ENCODE measurements at regions not wholly inside any gene's neighbourhood (a gene's known extent, or its start where the extent isn't known, plus 50 kb on each side); places are given as distances from the start of the nearest gene placed in this dataset.

DNA sequence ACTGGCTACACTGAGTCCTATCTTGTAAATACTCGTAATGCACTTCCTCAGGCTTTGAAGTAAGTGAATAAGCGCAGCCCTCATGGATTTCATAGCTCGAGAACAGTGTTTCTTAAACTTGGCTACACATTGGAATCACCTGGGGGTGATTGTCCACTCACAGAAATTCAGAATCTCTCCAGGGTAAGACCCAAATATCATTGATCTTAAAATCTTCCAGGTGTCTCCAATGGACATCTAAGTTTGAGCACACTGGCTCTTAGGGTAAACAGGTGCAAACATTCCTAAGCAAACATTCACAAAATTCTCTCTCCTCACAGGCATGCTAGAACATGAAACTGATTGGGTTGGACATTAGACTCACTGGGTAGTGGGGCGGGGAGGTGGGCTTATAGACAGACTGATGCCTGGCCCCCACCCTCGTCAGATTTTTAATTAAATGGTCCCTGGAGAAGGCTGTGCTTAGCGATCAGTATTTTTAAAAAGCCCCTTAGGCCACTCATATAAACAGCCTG is 279.7 kb upstream of the TBL1XR1 start:
- Histone ChIP-seq H3K27me3 (ENCODE audit: insufficient read depth, low read length) (no peaks in the 10 kb centered on the region), H3K9me3 (ENCODE audit: insufficient read depth, low read depth, low read length) (no peaks in the 10 kb centered on the region), H3K4me1 (ENCODE audit: insufficient read depth, low read length) (no peaks in the 10 kb centered on the region), H3K27ac (ENCODE audit: low read length) (no peak overlapping the region), H3K4me3 (ENCODE audit: low read length) (no peak overlapping the region), H3K9ac (ENCODE audit: low read depth, low read length) (no peak overlapping the region), H3K36me3 (ENCODE audit: insufficient read depth, low read depth, low read length) (no peaks in the 10 kb centered on the region)

- no peaks in the 10 kb centered on the region for H3K4me1 ChIP-seq (ENCODE audit: insufficient read depth, low read length)
- no peaks in the 10 kb centered on the region for H3K27me3 ChIP-seq (ENCODE audit: insufficient read depth, low read length)
- no peak overlapping the region for H3K9ac ChIP-seq (ENCODE audit: low read depth, low read length)
- no peak overlapping the region for H3K4me3 ChIP-seq (ENCODE audit: low read length)
- no peaks in the 10 kb centered on the region for H3K9me3 ChIP-seq (ENCODE audit: insufficient read depth, low read depth, low read length)
- H3K36me3 ChIP-seq (ENCODE audit: insufficient read depth, low read depth, low read length), result no peaks in the 10 kb centered on the region
- H3K27ac ChIP-seq (ENCODE audit: low read length), result no peak overlapping the region
Observed at GRCh38 chr3:177478170-177478867, 281.0 kb upstream of the TBL1XR1 start.

GRCh38 chr3:177479630-177480029 is 282.3 kb upstream of the TBL1XR1 start:
- Histone ChIP-seq H3K27me3 (ENCODE audit: insufficient read depth, low read length) (no peaks in the 10 kb centered on the region), H3K9ac (ENCODE audit: low read depth, low read length) (no peak overlapping the region), H3K4me1 (ENCODE audit: insufficient read depth, low read length) (no peaks in the 10 kb centered on the region), H3K9me3 (ENCODE audit: insufficient read depth, low read depth, low read length) (no peaks in the 10 kb centered on the region), H3K27ac (ENCODE audit: low read length) (no peak overlapping the region), H3K36me3 (ENCODE audit: insufficient read depth, low read depth, low read length) (no peaks in the 10 kb centered on the region), H3K4me3 (ENCODE audit: low read length) (no peak overlapping the region)

GRCh38 chr3:177481329-177481728 is 284.0 kb upstream of the TBL1XR1 start:
- no peaks in the 10 kb centered on the region for H3K36me3 ChIP-seq (ENCODE audit: insufficient read depth, low read depth, low read length)
- H3K27me3 ChIP-seq (ENCODE audit: insufficient read depth, low read length), result no peaks in the 10 kb centered on the region
- H3K4me1 ChIP-seq (ENCODE audit: insufficient read depth, low read length), result no peaks in the 10 kb centered on the region
- no peak overlapping the region for H3K9ac ChIP-seq (ENCODE audit: low read depth, low read length)
- no peak overlapping the region for H3K27ac ChIP-seq (ENCODE audit: low read length)
- H3K4me3 ChIP-seq (ENCODE audit: low read length), result no peak overlapping the region
- H3K9me3 ChIP-seq (ENCODE audit: insufficient read depth, low read depth, low read length), result no peaks in the 10 kb centered on the region

- no peak overlapping the region for H3K9ac ChIP-seq (ENCODE audit: low read depth, low read length)
- H3K9me3 ChIP-seq (ENCODE audit: insufficient read depth, low read depth, low read length), result no peaks in the 10 kb centered on the region
- H3K27ac ChIP-seq (ENCODE audit: low read length), result no peak overlapping the region
- H3K27me3 ChIP-seq (ENCODE audit: insufficient read depth, low read length), result no peaks in the 10 kb centered on the region
- no peaks in the 10 kb centered on the region for H3K4me1 ChIP-seq (ENCODE audit: insufficient read depth, low read length)
- no peaks in the 10 kb centered on the region for H3K36me3 ChIP-seq (ENCODE audit: insufficient read depth, low read depth, low read length)
- no peak overlapping the region for H3K4me3 ChIP-seq (ENCODE audit: low read length)
Observed at GRCh38 chr3:177482048-177482691, 284.9 kb upstream of the TBL1XR1 start.

DNA sequence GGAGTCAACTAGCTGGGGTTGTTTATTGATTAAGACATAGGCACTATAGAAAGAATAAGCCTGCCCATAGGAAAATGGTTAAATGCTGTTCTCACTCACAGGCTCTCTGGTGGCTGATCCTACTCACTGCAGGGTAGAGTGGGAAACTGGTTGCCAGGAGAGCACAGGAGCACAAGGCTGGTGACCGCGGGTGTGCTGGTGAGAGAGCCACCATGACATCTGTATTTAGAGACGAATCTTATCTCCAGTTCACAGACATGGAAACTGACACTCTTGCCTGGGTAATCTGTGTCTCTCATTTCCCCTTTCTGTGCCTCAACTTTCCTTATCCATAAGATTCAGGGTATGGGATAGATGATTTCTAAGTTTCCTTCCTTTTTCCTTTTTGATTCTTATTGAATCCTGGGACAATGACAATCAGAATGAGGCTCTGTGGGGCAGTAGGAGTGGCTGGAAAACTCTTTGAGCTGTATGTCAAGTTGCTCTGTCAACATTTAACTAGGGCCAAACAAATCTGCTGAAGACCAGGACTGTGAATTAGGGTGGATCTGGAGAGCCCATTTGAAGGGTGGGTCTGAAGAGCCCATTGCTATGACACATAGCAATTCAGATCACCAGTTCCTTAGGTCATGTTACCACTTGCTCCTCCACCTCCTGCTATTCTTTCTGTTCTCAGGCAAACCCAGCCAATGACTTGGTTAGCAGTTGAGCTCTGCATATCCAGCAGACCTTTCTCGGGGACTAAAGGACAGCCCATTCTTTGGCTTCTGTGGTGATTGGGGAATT is 286.1 kb upstream of the TBL1XR1 start:
- H3K9ac ChIP-seq (ENCODE audit: low read depth, low read length), result no peak overlapping the region
- H3K4me3 ChIP-seq (ENCODE audit: low read length), result no peak overlapping the region
- H3K4me1 ChIP-seq (ENCODE audit: insufficient read depth, low read length), result no peaks in the 10 kb centered on the region
- no peak overlapping the region for H3K27ac ChIP-seq (ENCODE audit: low read length)
- no peaks in the 10 kb centered on the region for H3K9me3 ChIP-seq (ENCODE audit: insufficient read depth, low read depth, low read length)
- no peaks in the 10 kb centered on the region for H3K27me3 ChIP-seq (ENCODE audit: insufficient read depth, low read length)
- no peaks in the 10 kb centered on the region for H3K36me3 ChIP-seq (ENCODE audit: insufficient read depth, low read depth, low read length)

DNA sequence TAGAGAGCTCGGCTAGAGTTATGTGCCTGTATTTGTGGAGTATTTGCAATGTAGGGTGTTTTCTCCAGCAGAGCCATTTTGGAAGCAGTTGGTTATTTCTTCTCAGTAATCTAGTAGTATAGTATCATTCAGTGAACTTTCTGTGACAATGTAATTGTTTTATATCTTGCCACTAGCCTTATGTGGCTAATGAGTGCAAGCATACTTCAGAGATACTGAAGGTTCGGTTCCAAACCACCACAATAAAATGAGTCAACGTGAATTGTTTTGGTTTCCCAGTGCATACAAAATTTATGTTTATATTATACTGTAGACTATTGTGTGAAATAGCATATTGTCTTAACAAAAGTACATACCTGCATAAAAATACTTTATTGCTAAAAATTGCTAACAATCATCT is 286.9 kb upstream of the TBL1XR1 start:
- H3K4me3 ChIP-seq (ENCODE audit: low read length), result no peak overlapping the region
- H3K36me3 ChIP-seq (ENCODE audit: insufficient read depth, low read depth, low read length), result no peaks in the 10 kb centered on the region
- H3K9ac ChIP-seq (ENCODE audit: low read depth, low read length), result no peak overlapping the region
- H3K27ac ChIP-seq (ENCODE audit: low read length), result no peak overlapping the region
- H3K4me1 ChIP-seq (ENCODE audit: insufficient read depth, low read length), result no peaks in the 10 kb centered on the region
- H3K27me3 ChIP-seq (ENCODE audit: insufficient read depth, low read length), result no peaks in the 10 kb centered on the region
- H3K9me3 ChIP-seq (ENCODE audit: insufficient read depth, low read depth, low read length), result no peaks in the 10 kb centered on the region

DNA sequence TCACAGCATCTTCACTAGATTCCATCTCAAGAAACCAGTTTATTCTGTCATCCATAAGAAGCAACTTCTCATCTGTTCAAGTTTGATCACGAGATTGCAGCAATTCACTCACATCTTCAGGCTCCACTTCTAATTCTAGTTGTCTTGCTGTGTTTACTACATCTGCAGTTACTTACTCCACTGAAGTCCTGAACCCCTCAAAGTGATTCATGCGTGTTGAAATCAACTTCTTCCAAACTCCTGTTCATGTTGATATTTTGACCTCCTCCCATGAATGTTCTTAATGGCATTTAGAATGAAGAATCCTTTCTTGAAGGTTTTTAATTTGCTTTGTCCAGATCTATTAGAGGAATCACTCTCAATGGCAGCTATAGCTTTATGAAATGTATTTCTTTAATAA is 287.6 kb upstream of the TBL1XR1 start:
- H3K36me3 ChIP-seq (ENCODE audit: insufficient read depth, low read depth, low read length), result no peaks in the 10 kb centered on the region
- no peak overlapping the region for H3K27ac ChIP-seq (ENCODE audit: low read length)
- no peaks in the 10 kb centered on the region for H3K4me1 ChIP-seq (ENCODE audit: insufficient read depth, low read length)

DNA sequence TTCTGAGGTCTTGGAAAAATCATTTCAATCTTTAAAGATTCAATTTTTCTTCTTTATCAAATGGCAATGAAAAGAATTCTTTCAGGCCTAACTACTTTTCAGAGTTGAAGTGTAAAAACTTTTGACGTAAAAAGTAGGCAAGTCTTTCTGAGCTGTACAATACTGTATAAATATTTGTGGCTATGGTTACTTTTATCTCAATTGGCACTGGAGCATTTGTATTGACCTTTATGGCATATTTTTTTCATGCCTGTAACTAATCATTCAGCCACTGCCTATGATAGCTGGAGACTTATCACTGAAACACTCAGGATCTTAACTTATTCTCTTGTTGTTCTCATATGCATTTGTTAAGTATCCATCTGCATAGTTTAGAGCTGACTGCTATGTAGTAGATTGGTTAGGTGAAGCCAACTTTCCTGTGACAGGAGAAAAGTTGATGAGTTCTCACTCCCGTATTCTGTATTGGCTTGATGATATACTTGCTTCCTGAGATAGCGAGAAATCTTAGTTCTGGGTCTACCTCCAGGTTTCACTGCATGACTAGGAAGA is 290.4 kb upstream of the TBL1XR1 start:
- Histone ChIP-seq H3K36me3 (ENCODE audit: insufficient read depth, low read depth, low read length) (no peaks in the 10 kb centered on the region), H3K4me1 (ENCODE audit: insufficient read depth, low read length) (0 out of 2 replicates have a peak, but pooled peaks cover 3% of the 10 kb centered on the region), H3K9ac (ENCODE audit: low read depth, low read length) (no peak overlapping the region), H3K27ac (ENCODE audit: low read length) (no peak overlapping the region), H3K9me3 (ENCODE audit: insufficient read depth, low read depth, low read length) (no peaks in the 10 kb centered on the region), H3K27me3 (ENCODE audit: insufficient read depth, low read length) (no peaks in the 10 kb centered on the region), H3K4me3 (ENCODE audit: low read length) (no peak overlapping the region)

More for the DNA sequence above, 287.6 kb upstream of the TBL1XR1 start:
- Histone ChIP-seq H3K27me3 (ENCODE audit: insufficient read depth, low read length) (no peaks in the 10 kb centered on the region), H3K4me3 (ENCODE audit: low read length) (no peak overlapping the region), H3K9me3 (ENCODE audit: insufficient read depth, low read depth, low read length) (no peaks in the 10 kb centered on the region), H3K9ac (ENCODE audit: low read depth, low read length) (no peak overlapping the region)

DNA sequence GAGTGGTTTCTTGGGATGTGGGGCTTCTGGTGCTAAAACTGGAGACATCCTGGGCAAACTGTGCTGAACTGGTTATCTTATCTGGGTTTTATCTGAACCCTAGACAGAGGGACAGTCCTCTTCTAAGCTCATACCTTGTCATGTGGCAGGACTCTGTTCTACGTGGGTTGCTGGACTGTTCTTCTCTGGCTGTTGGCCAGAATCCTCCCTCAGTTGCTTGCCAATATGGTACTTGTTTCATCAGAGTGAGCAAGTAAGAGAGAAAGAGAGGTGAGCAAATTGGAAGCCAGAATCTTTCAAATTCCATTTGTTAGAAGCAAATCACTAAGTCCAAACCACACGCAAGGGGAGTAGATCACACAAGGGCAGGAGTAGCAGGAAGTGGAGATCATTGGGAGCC is 291.5 kb upstream of the TBL1XR1 start:
- Histone ChIP-seq H3K4me1 (ENCODE audit: insufficient read depth, low read length) (0 out of 2 replicates have a peak, but pooled peaks cover 3% of the 10 kb centered on the region), H3K9ac (ENCODE audit: low read depth, low read length) (no peak overlapping the region), H3K36me3 (ENCODE audit: insufficient read depth, low read depth, low read length) (no peaks in the 10 kb centered on the region), H3K27ac (ENCODE audit: low read length) (no peak overlapping the region), H3K4me3 (ENCODE audit: low read length) (no peak overlapping the region), H3K27me3 (ENCODE audit: insufficient read depth, low read length) (no peaks in the 10 kb centered on the region), H3K9me3 (ENCODE audit: insufficient read depth, low read depth, low read length) (no peaks in the 10 kb centered on the region)

GRCh38 chr3:177490626-177491025 is 293.3 kb upstream of the TBL1XR1 start:
- Histone ChIP-seq H3K36me3 (ENCODE audit: insufficient read depth, low read depth, low read length) (no peaks in the 10 kb centered on the region), H3K9ac (ENCODE audit: low read depth, low read length) (no peak overlapping the region), H3K27me3 (ENCODE audit: insufficient read depth, low read length) (no peaks in the 10 kb centered on the region), H3K27ac (ENCODE audit: low read length) (no peak overlapping the region), H3K4me1 (ENCODE audit: insufficient read depth, low read length) (0 out of 2 replicates have a peak, but pooled peaks cover 3% of the 10 kb centered on the region), H3K4me3 (ENCODE audit: low read length) (no peak overlapping the region), H3K9me3 (ENCODE audit: insufficient read depth, low read depth, low read length) (no peaks in the 10 kb centered on the region)
